ENCODE measurements at regions not wholly inside any gene's neighbourhood (a gene's known extent, or its start where the extent isn't known, plus 50 kb on each side); places are given as distances from the start of the nearest gene placed in this dataset.

DNA sequence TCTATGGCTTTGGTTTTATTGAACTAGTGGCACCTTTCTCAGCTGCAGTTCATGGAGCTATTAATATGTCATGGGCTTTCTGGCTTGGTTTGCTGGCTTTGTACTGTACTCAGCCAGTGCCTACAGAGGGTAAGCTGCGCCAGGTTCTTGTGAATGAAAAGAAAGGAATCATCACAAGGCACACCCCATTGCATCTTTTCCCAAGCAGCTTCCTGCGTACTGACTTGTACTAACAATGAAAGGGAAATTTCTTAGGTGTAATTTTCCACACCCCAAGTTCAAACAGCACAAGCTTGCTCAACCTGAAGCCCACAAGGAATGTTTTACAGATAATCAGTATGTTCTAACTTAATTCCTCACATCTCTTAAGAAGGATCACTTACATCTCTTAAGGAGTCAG is 78.0 kb upstream of the TNFSF18 start:
- DNase-seq: no peak
- in situ Hi-C loops (cut with HindIII; ENCODE audit: low pct_ligation_motif_present, low pct_unique_long_range_greater_than_20kb, low sequenced_read_pairs): no loop called here

DNA sequence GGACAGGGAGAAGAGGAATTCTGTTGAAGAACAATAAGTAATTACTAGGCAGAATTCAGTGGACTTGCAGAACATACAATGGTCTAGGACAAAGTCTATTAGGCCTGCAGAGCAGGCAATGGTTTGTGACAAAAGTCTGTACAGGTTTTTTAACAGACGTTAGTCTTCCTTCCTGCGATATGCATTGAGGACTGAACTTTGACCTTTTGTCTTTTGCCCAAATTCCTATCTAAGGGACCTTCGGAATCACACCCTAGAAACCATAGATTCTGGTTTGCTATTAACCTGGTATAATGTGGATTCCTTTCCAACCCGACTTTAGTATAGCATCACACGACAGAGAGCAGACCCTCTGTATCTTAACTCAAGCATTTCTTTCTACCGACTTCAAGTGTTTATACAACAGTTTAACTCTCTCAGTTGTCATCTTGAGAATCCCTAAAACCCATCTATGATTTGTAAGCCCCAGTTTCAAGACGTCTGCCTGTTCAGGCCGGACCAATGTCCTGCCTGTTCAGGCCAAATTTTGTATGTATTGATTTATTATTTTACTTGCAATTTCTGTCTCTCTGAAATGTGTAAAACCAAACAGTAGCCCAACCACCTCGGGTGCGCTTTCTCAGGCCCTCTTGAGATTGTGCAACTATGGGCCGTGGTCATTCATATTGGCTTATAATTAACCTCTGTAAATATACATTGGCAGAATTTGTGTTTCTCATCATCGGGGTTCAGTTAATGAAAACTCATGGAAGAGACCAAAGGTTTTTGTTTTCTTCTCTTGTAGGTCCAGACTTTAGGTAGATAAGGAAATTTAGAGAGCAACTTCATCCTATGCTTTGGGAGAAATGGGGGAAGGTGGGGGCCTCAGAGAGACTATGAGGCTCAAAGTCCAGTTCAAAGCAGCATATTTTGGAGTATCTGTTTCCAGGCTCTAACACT is 76.9 kb upstream of the TNFSF18 start:
- no peak for DNase-seq
- in situ Hi-C loops (cut with HindIII; ENCODE audit: low pct_ligation_motif_present, low pct_unique_long_range_greater_than_20kb, low sequenced_read_pairs): no loop called here

DNA sequence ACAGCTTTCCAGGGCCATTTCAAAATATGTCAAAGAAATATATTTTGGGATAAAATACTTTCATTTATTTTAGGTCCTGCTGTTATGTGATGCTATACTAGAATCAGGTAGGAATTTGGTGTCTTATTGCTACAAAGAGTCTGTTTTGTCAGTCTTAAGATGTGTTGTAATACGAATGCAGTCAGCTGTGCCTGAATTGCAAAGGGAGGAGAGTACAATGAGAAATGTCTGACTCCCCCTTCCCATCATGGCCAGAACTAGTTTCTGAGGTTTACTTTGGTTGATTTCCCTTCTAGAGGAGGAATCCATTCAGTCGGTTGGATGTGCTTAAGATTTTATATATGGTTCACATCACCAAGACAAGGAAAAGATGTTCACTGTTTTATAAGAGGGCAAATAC is 75.7 kb upstream of the TNFSF18 start:
- no peak for DNase-seq

GRCh38 chr1:173122958-173123852 is 72.5 kb upstream of the TNFSF18 start:
- peak; percentile 35 for DNase-seq
- in situ Hi-C loops (cut with HindIII; ENCODE audit: low pct_ligation_motif_present, low pct_unique_long_range_greater_than_20kb, low sequenced_read_pairs): no loop called here

More for the DNA sequence above, 75.7 kb upstream of the TNFSF18 start:
- in situ Hi-C loops (cut with HindIII; ENCODE audit: low pct_ligation_motif_present, low pct_unique_long_range_greater_than_20kb, low sequenced_read_pairs): no loop called here

DNA sequence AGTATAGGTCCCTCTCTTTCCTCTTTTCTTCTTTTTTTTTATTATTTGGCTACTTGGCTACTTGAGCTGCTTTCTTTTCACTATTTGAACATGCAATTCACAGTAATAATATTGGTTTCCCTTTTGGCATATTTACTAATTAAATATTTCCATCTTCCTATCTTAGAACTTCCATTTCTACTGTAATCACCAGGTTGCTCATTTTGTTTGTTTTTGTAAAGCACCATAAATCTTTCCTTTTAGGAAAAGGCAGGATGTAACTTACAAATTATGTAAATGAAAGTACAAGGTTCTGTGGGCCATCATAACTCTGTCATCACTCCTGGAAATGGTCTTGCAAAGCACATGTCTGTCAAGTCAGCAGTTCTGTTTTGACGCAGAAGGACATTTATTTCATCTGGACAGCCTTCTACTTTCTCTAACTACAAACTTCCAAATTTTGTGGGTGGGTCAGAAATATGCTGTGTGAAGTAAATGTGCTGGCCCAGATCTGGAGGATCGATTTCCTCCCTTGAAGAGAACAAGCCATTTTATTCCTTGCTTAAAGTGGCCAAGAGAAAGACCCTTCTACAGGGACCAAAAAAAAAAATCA is 71.7 kb upstream of the TNFSF18 start:
- DNase-seq: no peak
- in situ Hi-C loops (cut with HindIII; ENCODE audit: low pct_ligation_motif_present, low pct_unique_long_range_greater_than_20kb, low sequenced_read_pairs): no loop called here

GRCh38 chr1:173118404-173118803 is 67.7 kb upstream of the TNFSF18 start:
- in situ Hi-C loops (cut with HindIII; ENCODE audit: low pct_ligation_motif_present, low pct_unique_long_range_greater_than_20kb, low sequenced_read_pairs): no loop called here

DNA sequence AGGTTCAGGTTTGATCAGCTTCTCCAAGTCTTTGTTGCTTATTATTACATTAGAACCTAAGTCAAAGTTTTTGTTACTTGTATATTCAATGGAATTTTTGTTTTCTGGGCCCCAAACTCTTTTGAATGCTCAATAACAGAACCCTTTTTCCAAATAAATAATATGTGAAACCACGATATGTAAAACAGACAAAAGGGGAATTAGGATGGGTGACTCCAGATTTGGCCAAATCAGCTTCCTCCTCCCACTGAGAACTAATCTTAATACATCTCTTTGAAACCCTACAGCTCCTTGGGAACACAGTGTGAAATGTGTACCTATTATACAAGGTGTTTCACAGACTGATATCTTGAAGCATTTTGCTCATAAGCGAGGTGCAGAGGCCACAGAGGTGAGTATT is 67.0 kb upstream of the TNFSF18 start:
- no peak for DNase-seq
- in situ Hi-C loops (cut with HindIII; ENCODE audit: low pct_ligation_motif_present, low pct_unique_long_range_greater_than_20kb, low sequenced_read_pairs): no loop called here

More at GRCh38 chr1:173118404-173118803, 67.7 kb upstream of the TNFSF18 start:
- DNase-seq: no peak

- in situ Hi-C loops (cut with HindIII; ENCODE audit: low pct_ligation_motif_present, low pct_unique_long_range_greater_than_20kb, low sequenced_read_pairs): no loop called here
Measured at GRCh38 chr1:173117108-173117633, 66.4 kb upstream of the TNFSF18 start.

GRCh38 chr1:173114346-173114745 is 63.6 kb upstream of the TNFSF18 start:
- in situ Hi-C loops (cut with HindIII; ENCODE audit: low pct_ligation_motif_present, low pct_unique_long_range_greater_than_20kb, low sequenced_read_pairs): no loop called here

More at GRCh38 chr1:173117108-173117633, 66.4 kb upstream of the TNFSF18 start:
- DNase-seq: no peak

GRCh38 chr1:173113015-173113741 is 62.4 kb upstream of the TNFSF18 start:
- no peak for DNase-seq
- in situ Hi-C loops (cut with HindIII; ENCODE audit: low pct_ligation_motif_present, low pct_unique_long_range_greater_than_20kb, low sequenced_read_pairs): no loop called here

More at GRCh38 chr1:173114346-173114745, 63.6 kb upstream of the TNFSF18 start:
- no peak for DNase-seq

DNA sequence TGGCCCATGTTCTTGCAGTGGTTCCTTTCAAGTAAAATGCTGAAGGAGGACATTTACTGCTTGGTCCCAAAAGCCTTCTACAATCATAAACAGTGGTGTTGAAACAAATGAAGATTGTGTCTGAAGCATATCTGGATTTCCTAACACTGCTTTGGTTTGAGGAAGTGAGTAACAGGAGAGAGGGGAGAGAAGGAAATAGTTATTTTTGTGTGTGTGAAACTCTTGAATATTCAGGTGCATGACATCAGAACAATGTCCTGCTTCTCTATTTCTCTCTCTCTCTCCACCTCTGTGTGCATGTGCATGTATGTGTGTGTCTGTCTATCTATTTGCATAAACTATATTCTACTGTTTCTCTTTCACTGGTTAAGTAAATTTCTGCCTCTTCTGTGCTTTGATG is 61.4 kb upstream of the TNFSF18 start:
- DNase-seq: no peak
- in situ Hi-C loops (cut with HindIII; ENCODE audit: low pct_ligation_motif_present, low pct_unique_long_range_greater_than_20kb, low sequenced_read_pairs): no loop called here

DNA sequence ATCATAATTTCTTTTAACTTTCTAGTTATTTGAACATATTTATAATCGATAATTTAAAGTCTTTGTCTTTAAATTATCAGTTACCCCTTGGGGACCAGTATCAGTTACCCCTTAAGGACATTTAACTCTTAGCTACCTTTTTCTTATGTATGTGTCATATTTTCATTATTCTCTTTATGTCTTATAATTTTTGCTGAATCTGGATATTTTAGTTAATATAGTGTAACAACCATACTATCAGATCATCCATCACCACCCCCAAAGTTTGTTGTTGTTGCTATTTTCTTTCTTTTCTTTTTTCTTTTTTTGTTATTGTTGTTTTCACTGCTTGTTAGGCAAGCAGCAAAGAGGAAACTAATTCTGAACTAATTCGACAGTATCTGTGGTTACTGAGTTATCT is 57.0 kb upstream of the TNFSF18 start:
- in situ Hi-C loops (cut with HindIII; ENCODE audit: low pct_ligation_motif_present, low pct_unique_long_range_greater_than_20kb, low sequenced_read_pairs): no loop called here

GRCh38 chr1:173103006-173103405 is 52.3 kb upstream of the TNFSF18 start:
- in situ Hi-C loops (cut with HindIII; ENCODE audit: low pct_ligation_motif_present, low pct_unique_long_range_greater_than_20kb, low sequenced_read_pairs): no loop called here
- DNase-seq: no peak

More for the DNA sequence above, 57.0 kb upstream of the TNFSF18 start:
- no peak for DNase-seq

- DNase-seq: no peak
- in situ Hi-C loops (cut with HindIII; ENCODE audit: low pct_ligation_motif_present, low pct_unique_long_range_greater_than_20kb, low sequenced_read_pairs): no loop called here
Measured at GRCh38 chr1:173101589-173101988, 50.8 kb upstream of the TNFSF18 start.

DNA sequence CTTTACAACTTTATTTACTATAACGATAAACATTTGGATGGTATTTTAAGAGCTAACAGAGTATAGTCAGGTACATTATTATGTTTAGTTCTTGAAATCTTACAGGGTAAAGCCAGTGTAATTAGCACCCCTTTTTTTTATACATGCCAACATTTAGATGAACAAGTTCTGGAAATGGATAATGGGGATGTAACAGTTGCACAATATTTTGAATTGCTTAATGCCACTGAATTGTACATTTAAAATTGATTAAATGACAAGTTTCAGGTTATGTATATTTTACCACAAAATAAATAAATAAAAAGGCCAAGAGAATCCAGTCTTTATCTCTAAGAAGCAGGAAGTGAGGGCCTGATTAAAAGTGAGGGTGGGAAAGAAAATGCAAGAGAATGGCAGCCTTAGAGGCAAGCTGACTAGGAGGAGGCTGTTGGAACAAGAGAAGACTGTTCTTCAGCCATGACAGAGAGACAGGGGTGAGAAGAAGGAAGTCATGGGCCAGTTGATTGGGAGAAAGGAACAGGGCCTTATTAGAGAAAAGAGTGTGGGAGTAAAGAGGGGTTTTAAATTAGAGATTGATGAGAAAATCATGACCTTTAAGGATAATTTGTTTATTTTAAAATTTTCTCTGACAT is 49.9 kb upstream of the TNFSF18 start:
- no peak for DNase-seq
- in situ Hi-C loops (cut with HindIII; ENCODE audit: low pct_ligation_motif_present, low pct_unique_long_range_greater_than_20kb, low sequenced_read_pairs): no loop called here

All from ACHN (cell line).